ENCODE measurements at regions not wholly inside any gene's neighbourhood (a gene's known extent, or its start where the extent isn't known, plus 50 kb on each side); places are given as distances from the start of the nearest gene placed in this dataset.

GRCh38 chr5:4773827-4774317 is 366.3 kb upstream of the ADAMTS16 start:
- no peak for DNase-seq

DNA sequence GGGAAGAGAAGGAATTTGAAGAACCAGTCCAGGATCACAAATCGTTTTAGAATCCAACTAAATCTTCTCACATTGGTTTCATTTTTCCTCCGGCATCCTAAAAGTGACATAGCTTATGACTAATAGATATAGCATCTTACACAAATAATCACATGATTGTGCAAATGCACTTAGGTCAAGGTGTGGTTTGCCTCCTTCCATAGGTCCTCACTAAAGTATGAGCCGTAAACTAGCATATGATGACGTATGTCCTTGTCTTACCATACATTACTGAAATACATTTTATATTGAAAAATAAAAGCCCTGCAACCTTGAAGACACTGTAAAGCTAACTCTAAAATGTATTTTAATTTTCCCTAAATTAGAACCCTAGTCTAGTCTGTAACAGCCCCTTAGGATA is 362.7 kb upstream of the ADAMTS16 start:
- DNase-seq = no peak

- no peak for DNase-seq
Observed at GRCh38 chr5:4780633-4781032, 359.5 kb upstream of the ADAMTS16 start.

DNA sequence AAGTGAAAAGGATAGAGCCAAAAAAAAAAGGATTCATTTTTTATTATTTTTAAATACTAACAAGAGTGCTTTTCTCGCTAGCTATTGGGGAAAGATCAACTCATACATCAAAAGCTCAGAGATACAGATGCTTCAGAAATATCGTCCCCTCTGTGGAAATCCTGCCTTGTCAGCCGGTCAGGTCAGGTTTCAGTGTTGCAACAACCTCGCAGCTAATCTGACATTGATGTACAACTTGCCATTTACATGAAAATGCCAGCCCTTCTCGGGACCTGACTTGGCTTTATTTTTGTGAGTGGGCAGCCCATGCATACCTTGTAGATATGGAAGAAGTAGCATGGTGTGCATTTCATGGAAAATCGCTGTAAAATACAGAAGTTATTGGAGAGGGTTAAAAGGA is 358.8 kb upstream of the ADAMTS16 start:
- no peak for DNase-seq

DNA sequence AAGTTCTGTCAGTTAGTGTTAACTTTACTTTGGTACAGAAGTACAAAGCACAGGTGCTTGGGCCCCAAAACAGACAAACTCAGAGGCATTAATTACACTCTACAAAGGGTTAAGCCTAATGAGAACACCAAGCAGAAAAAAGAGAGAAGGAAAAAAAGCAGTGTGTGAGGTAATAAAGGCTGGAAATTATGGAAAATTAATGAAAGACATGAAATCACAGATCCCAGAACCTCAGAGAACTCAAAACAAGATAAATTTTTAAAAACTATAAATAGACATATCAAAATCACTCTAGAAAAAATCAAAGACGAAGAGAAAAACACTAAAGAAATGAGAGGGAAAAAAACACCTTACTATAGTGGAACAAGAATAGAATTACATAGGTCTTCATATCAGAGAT is 354.2 kb upstream of the ADAMTS16 start:
- DNase-seq = no peak

DNA sequence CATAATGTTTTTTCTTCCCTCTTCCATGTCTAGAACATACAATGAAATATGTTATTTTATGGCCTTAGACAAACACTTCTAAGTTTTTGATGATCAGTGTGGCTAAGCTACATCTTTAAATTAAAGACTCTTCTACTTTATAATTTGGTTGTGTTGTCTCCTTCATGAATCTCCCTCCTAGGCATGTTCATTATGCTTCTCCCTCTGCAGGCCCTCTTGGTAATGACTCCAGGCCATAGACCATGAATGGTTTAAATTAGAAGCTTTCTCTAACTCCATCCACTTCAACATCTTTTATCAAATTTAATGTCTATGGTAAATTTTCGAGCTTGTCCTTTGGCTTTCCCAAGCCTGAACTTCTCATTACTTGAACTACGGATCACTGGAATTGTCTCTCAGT is 342.7 kb upstream of the ADAMTS16 start:
- DNase-seq = no peak

- DNase-seq = no peak
Observed at GRCh38 chr5:4802044-4802443, 338.1 kb upstream of the ADAMTS16 start.

- DNase-seq = no peak
Observed at GRCh38 chr5:4804691-4805360, 335.3 kb upstream of the ADAMTS16 start.

GRCh38 chr5:4815002-4815401 is 325.1 kb upstream of the ADAMTS16 start:
- DNase-seq = no peak

- DNase-seq = no peak
Observed at GRCh38 chr5:4817767-4818166, 322.4 kb upstream of the ADAMTS16 start.

- no peak for DNase-seq
Observed at GRCh38 chr5:4831325-4831724, 308.8 kb upstream of the ADAMTS16 start.

GRCh38 chr5:4832471-4832870 is 307.7 kb upstream of the ADAMTS16 start:
- DNase-seq = no peak

DNA sequence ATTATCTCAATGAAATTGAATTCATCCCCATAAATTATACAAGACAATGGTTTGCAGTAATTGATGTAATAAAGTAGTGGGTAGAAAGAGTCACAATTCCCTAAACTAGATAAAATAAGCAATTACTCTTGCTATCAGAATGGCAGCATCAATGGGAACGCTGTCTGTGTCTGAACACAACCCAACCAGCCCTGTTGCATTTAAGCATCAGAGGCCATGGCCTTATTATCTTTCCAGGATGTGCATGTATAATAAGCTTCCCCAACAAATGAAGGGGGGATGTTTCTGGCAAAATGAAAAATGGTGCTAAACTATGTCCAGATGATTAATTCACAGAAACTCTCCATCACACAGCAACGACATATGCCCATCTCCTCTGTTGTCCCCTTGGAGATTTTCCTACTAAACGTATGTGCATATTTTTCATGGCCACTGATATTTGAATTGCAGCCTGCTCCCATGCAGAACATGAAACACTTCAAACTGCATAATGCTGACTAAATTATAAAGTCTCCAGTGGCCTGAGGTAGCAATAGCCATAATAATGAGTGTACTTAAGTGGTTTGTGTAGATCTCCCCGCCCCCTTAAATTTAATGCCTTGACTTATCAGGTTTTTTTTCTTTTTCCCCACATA is 306.9 kb upstream of the ADAMTS16 start:
- no peak for DNase-seq

DNA sequence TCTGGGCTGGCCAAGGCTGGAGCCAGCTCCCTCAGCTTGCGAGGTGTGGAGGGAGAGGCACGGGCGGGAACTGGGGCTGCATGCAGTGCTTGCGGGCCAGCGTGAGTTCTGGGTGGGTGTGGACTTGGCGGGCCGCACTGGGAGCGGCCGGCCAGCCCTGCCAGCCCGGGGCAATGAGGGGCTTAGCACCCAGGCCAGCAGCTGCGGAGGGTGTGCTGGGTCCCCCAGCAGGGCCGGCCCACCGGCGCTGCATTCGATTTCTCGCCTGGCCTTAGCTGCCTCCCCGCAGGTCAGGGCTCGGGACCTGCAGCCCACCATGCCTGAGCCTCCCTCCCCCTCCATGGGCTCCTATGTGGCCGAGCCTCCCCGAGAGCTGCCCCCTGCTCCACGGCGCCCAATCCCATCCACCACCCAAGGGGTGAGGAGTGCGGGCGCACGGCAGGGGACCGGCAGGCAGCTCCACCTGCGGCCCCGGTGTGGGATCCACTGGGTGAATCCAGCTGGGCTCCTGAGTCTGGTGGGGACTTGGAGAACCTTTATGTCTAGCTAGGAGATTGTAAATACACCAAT is 302.6 kb upstream of the ADAMTS16 start:
- no peak for DNase-seq

- DNase-seq = no peak
Observed at GRCh38 chr5:4845221-4845620, 294.9 kb upstream of the ADAMTS16 start.

GRCh38 chr5:4847766-4848165 is 292.4 kb upstream of the ADAMTS16 start:
- no peak for DNase-seq

- DNase-seq = no peak
Observed at GRCh38 chr5:4855036-4855435, 285.1 kb upstream of the ADAMTS16 start.

DNA sequence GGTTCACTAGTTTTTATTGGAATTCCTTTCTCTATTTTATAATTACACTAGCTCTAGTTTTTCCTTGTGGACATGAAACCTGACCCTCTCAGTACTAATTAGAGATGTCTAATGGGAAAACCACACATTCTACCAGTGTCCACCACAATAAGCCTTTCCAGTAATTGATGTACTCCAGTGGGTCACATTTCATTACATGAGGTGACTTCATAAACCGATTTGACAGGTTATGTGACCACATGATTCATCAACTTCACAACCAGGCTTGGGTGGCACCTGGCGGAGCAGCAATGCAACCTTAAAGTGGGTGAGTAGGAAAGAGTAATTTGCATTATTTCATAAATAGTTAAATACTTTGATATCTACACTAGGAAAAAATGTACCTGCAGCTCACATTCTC is 284.2 kb upstream of the ADAMTS16 start:
- no peak for DNase-seq

DNA sequence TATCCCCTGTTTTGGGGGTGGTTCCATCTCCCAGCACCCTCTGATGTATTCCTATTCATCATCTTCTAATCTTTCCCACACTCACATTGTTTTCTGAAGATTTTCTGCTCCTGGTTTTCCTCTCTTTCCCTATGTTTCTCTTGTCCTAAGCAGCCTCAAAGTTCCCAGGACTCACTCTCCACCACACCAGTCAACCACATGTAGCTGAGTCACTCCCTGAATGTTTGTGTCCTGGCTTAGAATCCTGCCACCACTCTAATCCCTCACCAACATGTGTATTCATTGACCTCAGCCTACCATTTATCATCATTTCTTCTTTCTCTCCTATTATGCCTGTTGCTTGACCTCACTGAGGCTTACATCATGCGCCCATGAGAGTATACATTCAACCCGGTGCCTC is 282.4 kb upstream of the ADAMTS16 start:
- no peak for DNase-seq

- DNase-seq = no peak
Observed at GRCh38 chr5:4859500-4860235, 280.5 kb upstream of the ADAMTS16 start.

DNA sequence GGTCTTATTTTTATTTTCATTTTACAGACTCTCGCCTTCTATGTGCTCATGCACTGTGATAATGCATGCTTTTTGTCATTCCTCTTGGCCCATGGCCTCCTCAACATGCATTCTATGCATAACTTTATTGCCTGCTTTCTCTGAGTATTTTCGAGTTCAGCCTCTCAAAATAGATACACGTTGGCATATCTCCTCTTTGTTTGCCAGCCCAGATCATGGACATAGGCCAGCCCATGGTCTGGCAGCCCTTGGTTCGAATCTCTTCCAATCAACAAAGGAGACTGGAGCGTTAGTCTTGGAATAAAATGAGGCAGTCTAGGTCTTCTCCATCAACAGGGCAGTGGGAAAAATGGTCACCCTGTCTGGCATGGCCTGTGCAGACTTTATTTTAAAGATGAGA is 279.5 kb upstream of the ADAMTS16 start:
- no peak for DNase-seq

- no peak for DNase-seq
Observed at GRCh38 chr5:4862500-4862899, 277.6 kb upstream of the ADAMTS16 start.

DNA sequence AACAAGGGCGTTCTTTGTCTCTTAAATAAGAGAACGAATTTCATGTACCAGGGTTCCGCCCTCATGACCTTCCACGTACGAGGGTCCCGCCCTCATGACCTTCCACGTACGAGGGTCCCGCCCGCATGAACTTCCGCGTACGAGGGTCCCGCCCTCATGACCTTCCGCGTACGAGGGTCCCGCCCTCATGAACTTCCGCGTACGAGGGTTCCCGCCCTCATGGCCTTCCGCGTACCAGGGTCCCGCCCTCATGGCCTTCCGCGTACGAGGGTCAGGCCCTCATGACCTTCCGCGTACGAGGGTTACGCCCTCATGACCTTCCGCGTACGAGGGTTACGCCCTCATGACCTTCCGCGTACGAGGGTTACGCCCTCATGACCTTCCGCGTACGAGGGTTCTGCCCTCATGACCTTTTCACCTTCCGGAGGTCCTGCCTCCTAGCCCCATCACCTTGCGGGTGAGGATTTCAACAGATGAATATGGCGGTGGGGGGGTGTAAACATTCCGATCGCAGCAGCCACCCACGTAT is 273.9 kb upstream of the ADAMTS16 start:
- DNase-seq = no peak

DNA sequence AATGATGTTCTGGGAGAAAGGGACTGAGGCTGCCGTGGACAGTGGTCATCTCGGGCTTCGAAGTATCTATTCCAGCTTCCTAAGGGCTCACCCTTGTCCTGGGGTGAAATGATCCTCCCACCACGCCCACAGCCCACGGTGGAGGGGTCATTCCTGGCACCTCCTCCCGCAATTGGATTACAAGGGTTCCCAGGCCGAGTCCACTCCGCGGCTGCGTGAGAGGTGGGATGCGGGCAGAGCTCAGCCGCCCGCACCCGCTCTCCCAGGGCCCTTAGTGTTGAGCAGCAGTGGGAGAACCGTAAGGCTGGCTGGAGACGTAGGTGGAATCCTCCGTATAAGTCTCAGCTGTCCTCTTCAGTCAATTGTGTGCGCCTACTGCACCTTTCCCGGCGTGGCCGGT is 273.3 kb upstream of the ADAMTS16 start:
- DNase-seq = no peak

Measured in activated CD4-positive, alpha-beta T cell treated with anti-CD3 and anti-CD28 coated beads, Interleukin-2, amount 50 U/mL, for 48 hours (primary cell).